ENCODE measurements at regions not wholly inside any gene's neighbourhood (a gene's known extent, or its start where the extent isn't known, plus 50 kb on each side); places are given as distances from the start of the nearest gene placed in this dataset.
A peak's percentile ranks its signal among the peaks of the same experiment; 100 is the strongest.
"Not testable (repeated sequence)": the region's sequence is repeated elsewhere in the genome, so short reads cannot be mapped to it uniquely, and the experiment has no call there.

DNA sequence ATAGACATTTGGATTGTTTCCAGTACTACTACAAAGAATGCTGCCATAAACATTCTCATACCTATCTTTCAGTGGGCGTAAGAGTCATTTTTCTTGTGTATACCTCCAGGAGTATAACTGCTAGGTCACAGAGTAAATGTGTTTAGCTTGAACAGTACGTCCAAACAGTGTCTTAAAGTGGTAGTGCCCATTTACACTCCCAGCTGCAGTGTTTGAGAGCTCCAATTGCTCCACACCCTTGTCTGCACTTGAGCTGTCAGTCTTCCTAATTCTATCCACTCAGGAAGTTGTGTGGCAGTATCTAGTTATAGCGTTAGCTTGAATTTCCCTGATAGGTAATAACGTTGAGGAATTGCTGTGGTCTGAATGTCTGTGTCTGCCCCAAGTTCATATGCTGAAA is 404.7 kb upstream of the PPP2R3A start:
- no peak for DNase-seq

DNA sequence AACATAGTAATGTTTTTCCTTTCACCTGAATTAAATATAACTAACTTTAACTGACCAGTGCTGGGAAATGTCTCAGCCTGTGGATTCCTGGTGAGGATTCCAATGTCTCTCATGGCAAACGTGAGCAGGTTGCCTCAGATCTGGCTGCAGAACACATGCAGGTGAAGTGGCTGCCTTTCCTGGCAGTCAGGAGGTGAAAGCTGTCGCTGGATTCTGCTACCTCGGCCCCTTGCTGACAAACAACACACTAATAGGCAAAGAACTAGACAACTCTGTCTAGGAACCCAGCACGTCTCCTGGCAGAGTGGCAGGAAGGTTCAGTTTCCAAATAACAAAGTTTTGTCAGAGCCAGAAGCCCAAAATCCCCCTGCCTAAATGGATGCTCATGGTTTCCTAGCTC is 400.8 kb upstream of the PPP2R3A start:
- peak in 1 of 2 experiments; percentile 12 for DNase-seq

DNA sequence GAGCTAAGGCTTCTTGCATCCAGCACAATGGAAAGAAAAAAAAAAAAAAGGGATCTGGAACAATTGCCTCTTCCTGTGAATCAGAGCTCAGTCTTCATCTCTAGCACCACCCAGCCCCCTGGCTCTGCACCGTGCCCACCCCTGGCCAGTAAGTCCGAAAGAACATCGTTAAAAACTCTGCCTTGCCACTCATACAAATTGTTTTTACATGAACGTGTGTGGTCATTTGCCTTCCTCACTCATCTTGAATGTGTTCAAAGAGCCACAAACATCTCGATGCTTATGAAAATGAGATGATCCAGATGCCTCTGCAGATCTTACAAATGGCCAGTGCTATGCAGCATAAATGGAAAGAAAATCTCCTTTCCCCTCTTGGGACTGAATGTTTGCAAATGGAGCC is 400.0 kb upstream of the PPP2R3A start:
- DNase-seq: no peak

DNA sequence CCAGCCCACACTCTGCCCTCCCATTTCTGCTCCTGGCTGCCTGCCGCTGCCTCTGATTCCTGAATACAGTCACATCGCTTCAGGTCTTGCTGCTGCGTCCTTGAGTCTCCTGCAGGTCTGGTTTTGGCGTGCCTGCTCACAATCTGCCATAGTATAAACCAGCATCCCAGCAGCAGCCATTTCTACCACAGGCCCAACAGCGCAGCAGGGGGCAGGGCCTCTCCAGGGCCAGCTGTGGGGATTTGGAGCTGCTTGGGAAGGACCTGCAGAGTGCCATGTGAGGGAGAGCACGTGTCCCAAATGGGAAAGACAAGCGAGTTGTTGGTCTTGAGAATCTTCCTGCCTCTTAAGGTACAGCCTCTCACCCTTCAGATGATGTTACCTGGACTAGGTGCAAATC is 398.3 kb upstream of the PPP2R3A start:
- no peak for DNase-seq

DNA sequence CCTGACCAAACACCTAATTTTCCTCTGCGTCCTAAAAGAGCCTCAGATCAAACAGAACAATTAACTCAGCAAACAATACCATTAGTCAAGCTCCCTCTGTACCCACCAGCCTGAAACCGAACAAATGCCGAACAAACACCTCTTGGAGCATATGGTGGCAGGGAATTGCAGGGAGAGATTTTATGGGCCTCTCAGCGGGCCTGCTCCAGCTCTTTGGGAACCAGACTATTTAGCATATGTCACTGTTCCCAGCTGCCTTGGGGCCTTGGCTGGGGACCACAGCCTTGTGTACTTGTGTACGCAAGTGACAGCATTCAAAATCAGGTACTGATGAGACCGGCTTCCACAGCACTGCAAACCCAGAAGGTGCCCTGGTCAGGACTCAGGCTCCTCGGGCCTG is 388.8 kb upstream of the PPP2R3A start:
- no peak for DNase-seq

DNA sequence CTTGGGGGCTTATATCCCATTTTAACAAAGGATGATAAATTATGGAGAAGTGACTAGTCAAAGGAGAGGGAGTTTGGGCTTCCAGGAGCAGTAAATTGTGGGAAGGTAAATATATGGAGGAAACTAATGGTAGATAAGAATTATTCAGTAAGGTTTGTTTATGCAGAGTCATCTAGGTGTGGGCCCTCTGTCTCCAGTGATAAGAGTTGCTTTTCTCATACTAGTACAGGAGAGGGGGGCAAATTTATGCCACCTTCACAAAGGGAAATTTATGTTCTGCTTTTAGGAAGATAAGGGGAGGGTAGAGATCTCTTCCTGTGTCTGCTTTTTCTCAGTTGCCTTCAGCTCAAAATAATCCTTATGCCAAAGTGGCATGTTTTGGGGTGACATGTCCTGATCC is 383.7 kb upstream of the PPP2R3A start:
- no peak for DNase-seq

DNA sequence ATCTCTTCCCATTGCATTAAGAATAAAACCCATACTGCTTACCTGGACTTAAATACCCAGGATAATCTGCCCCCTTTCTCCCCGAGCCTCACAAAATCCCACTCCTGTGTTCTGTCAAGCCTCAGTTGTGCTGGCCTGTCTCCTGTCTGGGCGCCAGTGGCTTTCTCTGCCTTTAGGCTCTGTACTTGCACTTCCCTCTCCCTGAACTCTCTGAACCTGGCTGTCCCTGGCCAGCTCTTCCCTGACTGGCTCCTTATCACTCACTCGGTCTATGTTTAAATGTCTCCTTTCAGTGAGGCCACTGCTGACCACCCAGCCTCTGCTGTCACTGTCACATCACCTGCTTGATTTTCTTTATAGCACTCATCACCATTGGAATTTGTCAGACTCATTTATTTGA is 382.7 kb upstream of the PPP2R3A start:
- no peak for DNase-seq

DNA sequence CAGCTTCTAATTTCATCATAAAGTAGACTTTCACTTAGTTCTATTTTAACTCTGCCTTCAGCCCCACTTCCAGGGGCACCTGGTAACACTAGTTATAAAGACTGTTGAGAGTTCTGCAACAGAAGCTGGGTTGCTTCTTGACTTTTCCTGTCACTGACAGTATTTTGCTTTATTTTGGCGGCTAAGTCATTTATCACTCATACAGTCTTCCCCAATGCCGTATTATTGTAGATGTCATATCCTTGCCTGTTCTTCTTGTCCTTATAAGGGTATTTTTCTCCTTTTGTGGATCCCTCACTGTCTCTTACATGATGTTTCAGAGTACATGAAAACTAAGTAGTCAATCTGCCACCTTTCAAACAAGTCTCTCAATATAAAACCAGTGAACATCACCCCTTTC is 369.0 kb upstream of the PPP2R3A start:
- no peak for DNase-seq

DNA sequence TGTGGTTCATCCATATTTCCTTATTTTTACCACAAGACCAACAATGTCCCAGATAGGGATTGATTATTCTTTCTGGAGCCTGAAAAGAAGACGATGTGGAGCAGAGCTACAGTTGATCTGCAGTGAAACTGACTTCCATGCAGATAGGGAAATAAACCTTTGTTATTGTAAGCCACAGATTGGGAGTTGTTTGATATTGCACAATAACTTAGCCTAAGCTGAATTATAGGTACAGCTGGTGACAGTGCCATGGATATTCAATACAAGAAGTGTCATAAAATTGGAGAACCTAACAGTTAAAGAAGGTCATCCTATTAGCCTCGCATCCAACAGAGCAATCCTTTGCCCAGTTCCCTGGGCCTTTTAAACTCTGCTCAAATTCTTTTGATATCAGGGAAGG is 367.7 kb upstream of the PPP2R3A start:
- DNase-seq: no peak

DNA sequence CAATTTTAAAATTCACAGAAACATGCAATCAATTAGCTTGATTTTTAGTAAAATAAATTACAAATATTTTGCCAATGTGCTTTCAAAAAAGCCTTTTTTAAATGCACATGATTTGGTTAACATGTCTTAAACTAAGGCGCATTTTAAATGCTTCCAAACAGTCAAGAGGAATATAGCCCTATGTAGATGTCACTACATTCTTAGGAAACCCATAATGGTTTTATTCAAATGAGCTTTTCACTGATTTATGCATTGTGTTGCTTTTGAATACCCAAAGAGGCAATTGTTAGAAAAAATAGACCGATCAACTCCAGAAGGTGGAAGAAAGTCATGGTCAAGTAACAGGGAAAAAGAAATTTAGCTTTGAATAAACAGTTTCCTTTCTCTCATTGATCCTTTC is 366.9 kb upstream of the PPP2R3A start:
- no peak for DNase-seq

DNA sequence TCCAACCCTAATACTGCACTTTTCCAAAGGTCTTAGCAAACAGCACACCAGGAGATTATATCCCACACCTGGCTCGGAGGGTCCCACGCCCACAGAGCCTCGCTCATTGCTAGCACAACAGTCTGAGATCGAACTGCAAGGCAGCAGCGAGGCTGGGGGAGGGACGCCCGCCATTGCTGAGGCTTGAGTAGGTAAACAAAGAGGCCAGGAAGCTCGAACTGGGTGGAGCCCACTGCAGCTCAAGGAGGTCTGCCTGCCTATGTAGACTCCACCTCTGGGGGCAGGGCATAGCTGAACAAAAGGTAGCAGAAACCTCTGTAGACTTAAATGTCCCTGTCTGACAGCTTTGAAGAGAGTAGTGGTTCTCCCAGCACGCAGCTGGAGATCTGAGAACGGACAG is 361.0 kb upstream of the PPP2R3A start:
- not testable (repeated sequence) for DNase-seq

DNA sequence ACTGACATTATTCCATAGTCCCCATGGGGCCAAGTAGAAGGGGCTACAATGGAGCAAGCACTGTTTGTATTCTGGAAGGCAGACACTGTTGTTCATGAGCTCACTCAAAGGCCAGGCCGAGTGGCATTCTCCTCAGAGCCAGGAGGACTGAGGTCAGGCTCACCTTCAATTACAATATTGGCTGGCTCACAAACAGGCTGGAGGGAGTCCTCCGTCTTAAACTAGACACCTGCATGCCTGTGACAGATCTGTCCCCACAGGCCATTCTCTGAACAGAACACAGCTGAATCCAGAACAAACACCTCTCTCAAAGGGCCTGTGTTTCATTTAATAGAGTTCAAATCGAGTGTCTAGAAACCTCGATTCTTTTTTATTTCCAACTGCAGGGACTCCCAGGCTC is 347.4 kb upstream of the PPP2R3A start:
- DNase-seq: no peak

DNA sequence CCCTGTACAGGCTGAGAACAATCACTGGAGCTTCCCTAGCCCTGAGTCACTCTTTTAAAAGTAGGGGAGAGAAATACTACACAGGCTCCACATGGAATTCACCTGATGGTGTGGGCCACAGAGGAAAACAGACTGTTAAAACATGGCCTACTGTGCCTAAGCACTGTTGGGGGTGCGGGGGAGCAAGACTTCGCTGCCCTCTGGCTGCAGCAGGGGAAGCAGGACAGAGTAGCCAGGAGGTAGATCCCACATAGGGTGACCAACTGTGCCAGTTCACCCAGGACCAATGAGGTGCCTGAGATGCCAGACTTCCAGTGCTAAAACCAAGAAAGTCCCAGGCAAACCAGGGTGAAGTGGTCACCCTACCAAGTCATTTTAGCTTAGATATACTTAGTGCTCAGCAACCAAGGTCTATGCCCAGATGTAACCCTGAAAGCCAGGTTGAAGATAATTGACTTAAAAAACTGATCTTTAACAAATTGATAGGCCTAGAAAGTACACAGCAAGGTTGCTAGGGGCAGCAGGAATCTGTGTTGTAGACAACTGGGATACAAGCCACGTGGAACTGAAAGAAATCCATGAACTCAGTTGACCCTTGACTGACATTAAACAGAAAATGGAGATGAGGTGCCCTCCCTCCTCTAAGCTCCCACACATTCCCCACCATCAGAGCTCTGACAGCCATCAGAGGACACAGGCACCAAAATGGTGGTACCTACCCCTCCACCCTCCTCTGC is 344.2 kb upstream of the PPP2R3A start:
- no peak for DNase-seq

DNA sequence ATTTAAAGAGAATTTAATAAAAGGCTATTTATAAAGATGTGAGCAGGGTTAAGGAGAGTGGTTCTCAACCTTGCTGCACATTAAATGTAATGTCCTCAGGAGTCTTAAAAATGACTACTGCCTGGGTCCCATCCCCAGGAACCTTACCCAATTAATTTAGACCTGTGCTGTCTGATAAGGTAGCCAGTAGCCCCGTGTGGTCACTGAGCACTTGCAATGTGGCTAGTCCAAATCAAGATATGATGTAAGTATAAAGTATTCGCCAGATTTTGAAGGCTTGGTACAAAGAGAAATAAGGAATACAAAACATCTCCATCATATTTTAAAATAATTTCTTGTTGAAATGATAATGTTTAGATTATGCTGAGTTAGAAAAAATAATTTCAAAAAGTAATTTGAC is 343.3 kb upstream of the PPP2R3A start:
- DNase-seq: no peak

DNA sequence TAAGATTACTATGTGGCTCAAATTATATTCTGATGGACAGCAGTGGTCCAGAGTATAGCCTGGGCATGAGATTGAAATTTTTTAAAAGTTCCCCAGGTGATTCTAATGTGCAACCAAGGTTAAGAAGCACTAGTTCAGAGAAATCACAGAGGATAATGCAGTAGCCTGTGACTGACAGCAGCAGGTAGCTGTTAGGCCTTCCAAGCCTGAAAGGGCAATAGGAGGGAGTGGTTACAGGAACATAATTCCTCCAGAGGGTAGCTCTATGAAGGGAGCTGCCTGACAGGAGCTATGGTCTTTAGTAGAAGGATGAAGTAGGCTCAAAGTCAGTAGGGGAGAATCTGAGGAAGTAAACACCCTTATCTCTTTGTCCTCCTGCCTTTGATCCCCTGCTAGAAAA is 342.9 kb upstream of the PPP2R3A start:
- no peak for DNase-seq

DNA sequence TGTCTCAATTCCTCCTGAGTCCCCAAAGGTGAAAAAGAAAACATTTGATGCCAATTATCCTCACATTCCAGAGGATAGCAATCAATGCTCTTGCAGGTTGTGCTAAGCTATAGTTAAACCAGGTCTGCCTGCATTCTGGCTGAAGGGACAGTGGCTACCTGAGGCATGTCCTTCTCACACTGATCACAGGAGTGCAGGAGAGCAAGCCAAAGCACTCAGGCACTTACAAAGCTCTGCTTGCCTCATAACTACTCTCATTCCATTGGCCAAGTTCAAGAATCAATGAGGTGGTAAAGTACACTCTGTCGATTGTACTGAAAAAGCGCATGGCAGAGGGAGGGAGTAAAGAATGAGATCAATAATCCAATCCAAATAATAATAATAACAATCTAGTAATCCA is 342.0 kb upstream of the PPP2R3A start:
- no peak for DNase-seq

DNA sequence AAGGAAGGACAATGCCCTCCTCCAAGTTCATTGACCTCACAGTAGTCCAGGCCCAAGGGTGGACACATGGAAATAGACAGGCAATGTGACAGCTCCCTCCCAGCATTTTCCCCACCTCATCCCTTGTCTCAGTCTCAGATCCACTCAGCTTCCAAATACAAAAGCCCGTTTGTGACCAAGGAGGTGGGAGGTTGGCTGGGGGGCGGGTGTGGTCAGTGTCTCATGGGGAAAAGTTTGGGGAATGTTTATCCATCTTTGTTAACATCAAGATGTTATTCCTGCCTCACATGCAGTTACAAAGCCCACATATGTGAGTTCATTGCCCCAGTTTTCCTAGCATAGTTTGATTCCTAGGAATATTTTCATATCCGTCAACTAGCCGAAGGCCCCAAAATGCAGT is 338.5 kb upstream of the PPP2R3A start:
- DNase-seq: no peak

DNA sequence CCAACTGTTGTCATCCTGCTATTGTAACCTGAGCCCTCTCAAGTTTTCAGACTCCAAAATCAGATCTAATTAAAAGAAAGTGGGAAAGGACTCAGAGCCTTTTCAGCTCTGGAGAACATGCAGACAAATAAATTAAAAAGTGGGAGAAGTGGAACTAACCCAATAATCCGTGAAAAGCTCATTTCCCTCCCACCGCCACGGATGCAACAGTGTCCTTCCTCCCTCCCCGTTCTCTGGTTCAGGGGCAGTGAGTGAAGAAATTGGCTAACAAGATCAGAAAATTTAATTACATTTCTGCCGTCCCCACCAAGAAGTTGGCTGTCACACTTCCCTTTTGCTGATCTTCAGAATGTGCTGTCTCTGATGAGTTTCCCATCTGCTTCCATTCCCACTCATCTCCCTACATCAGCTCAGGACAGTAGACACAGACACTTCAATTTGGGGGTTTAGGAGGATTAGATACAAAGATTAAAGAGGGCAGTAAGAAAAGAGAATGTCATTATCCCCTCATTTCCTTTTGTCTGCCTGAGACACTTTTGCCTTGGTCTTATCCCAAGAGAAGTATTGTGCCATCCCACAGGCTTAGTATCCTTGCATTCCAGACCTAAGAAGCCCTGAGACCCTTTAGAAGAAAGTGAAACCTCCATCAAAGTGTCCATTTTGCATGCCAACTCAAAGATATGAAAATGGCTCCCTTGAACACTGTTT is 335.7 kb upstream of the PPP2R3A start:
- no peak for DNase-seq

DNA sequence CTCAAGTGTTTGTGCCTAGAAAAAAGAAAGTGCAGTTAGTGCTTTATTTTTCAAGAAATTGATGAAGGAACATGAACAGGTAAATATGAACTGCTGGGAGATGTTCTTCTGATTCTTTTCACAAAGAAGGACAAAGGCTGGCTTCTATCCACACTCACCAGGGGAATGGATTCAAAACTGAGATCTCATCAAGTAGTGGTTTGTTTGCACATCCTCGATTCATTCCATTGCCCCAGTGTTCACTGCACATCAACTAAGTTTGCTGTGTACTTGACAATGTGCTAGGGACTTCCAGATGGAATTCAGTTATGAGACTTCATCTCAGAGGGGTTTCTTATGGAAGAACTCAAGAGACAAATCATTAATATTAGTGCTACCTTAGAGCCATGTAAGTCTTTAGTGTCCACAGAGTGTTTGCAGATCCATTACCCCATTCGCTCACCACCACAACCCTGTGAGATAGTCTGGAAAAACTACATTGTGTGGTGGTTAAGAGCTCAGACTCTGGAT is 332.9 kb upstream of the PPP2R3A start:
- DNase-seq: no peak

DNA sequence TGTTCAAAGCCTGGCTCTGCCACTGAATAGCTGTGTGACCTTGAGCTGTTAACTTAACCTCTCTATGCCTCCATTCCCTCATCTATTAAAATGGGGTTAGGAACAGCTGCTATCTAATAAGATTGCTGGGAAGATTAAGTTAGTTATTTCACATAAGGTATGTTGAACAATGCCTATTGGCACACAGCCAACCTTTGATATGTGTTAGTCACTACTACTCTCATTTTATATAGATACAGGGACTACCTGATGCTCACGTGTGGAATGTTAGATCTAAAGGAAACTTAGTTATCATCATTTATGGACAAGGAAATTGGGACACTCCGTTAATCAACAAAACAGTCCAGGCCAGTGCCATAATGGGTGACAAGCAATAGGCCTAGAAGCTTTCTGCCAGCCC is 332.4 kb upstream of the PPP2R3A start:
- DNase-seq: no peak

DNA sequence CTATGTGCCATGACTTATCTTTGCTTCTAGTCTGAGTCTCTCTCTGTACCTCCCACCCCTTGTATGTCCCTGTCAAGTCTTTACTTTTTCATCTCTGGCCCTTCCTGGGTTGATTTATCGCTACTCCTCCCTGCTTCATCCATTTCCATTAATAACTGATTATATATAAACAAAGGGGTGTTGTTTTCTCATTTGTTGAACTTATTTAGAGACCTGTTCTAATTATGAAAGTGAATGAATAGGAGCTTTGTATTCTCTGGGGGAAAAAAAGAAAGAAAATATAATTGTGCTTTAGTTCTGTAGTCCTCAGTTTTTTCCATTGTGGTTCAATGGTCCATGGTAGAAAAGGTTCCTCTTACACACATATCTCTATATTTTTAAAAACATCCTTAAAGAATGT is 328.9 kb upstream of the PPP2R3A start:
- no peak for DNase-seq

DNA sequence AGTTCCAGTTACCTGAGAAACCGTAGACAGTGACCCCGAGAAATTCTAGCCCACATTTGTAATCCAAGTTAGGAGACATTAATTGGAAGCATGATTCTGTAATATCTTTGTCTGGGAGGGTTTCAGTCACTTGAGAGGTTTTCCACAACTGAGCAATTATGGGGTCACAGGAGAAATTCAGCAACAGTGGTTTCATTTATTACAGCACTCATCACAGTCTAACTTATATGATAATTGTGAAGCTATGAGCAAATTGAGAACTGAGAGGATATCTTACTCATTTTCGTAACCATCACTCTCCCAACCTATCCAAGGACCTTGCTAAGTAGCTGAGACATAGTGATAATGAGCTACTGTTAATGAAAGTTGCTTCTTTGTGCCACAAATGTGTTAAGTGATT is 328.5 kb upstream of the PPP2R3A start:
- DNase-seq: no peak

DNA sequence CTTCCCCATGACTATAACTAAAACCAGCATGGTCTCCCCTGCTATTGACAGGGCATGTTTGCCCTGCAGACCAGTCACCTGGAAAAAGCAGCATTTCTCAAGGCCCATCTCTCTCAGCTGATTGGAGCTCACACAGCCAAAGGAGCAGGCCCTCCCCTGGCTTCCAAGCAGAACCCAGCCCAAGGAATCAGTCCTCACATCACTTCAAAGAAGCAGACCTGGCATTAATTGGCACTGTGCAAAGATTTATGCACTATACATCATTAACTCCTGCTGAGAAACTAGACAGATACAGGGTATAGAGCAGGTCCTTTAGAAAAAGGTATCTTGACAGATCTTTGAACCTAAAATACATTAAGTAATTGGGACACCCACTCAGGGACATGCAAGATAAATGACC is 323.8 kb upstream of the PPP2R3A start:
- no peak for DNase-seq

DNA sequence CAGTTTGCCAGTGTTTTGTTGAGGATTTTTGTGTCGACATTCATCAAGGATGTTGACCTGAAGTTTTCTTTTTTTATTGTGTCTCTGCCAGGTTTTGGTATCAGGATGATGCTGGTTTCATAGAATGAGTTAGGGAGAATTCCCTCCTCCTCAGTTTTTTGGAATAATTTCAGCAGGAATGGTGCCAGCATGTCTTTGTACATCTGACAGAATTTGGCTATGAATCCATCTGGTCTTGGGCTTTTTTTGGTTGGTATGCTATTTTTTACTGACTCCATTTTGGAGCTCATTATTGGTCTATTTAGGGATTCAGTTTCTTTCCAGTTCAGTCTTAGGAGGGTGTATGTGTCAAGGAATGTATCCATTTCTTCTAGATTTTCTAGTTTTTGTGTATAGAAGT is 320.0 kb upstream of the PPP2R3A start:
- no peak for DNase-seq

DNA sequence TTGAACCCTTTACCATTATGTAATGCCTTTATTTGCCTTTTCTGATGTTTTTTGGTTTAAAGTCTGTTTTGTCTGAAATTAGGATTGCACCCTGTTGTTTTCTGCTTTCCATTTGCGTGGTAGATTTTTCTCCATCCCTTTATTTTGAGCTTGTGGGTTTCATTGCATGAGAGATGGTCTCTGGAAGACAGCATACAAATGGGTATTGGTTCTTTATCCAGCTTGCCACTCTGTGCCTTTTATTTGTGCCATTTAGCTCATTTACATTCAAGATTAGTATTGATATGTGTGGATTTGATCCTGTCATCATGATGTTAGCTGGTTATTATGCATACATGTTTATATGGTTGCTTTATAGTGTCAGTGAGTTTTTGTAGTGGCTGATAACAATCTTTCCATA is 318.7 kb upstream of the PPP2R3A start:
- DNase-seq: no peak

Data from cerebellar nuclear complex (tissue), 1 donor.